Middle frontal gyrus (tissue), 1 donor: ENCODE measurements at regions not wholly inside any gene's neighbourhood (a gene's known extent, or its start where the extent isn't known, plus 50 kb on each side); places are given as distances from the start of the nearest gene placed in this dataset.
"Not testable (repeated sequence)": the region's sequence is repeated elsewhere in the genome, so short reads cannot be mapped to it uniquely, and the experiment has no call there.

Experiments used
- DNase-seq: peaks from one replicate; pipeline ENCODE4 v3.0.0-alpha.2; 2015; ENCODE audit warnings: low spot score; ENCODE audit errors: extremely low spot score

DNA sequence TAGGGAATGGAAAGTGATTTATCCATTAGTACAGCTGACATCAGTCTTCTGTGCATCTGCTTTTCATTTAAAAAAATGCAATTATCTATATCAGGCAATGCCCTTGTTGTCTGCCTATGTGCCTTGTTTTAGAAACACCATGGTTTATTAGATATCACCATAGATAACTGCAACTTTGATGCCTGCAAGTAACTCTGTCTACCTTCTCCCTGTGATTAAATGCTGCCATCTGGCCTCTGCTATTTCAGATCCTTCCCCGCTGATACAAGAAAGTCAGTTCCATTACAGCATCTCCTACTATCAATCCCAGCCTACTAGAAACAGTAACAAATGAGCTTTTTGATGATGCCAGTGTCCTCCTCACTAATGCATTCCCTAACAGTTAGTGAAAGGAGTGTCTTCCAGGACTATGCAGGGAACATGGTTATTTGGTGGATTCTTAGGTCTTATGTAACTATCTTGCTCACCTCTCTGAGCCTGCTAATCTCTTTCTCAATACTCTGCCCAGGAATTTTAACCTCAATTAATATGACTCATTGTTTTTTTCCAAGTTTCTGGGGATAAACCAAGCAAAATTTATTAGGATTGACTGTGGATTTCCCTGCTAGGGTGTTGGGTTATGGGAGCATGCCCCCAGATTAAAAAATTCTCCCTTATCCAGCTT lies 444.9 kb downstream of the RAPGEF2 start:
- DNase-seq = no peak

DNA sequence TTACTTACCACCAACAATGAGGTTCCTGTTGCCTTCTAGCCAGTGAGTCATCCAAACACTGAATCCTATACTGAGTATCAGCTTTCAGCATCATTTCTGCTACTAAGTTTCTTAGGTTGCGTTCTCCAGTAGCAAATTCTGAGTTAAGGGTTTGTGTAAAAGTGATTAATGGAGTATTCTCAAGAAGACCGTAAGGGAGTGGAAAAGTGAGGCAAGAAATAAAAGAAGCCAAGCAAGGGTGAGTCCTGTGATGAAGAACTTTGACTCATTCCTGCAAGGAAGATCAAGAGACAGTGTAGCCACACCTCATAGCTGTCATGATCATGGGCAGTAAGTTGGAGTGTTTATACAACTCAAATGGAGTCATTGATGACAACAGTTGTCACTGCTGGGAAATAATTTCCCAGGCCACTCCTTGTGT lies 446.2 kb downstream of the RAPGEF2 start:
- DNase-seq = no peak

DNA sequence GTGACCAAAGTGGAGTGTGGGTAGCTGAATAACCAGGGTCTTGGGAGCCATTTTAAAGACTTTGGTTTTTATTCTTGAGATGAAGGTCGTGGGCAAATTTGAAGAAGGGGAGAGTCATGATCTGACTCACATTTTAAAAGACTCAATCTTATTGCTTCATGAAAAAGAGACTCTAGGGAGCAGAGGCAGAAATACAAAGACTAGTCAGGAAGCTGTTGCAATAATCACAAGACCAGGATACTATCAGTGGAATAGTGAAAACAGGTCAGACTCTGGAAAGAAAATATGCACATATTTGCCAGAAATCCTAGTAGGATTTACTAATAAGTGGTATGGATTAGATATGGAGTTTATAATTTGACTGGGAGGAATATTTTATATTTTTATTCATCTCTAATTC lies 448.4 kb downstream of the RAPGEF2 start:
- no peak for DNase-seq

DNA sequence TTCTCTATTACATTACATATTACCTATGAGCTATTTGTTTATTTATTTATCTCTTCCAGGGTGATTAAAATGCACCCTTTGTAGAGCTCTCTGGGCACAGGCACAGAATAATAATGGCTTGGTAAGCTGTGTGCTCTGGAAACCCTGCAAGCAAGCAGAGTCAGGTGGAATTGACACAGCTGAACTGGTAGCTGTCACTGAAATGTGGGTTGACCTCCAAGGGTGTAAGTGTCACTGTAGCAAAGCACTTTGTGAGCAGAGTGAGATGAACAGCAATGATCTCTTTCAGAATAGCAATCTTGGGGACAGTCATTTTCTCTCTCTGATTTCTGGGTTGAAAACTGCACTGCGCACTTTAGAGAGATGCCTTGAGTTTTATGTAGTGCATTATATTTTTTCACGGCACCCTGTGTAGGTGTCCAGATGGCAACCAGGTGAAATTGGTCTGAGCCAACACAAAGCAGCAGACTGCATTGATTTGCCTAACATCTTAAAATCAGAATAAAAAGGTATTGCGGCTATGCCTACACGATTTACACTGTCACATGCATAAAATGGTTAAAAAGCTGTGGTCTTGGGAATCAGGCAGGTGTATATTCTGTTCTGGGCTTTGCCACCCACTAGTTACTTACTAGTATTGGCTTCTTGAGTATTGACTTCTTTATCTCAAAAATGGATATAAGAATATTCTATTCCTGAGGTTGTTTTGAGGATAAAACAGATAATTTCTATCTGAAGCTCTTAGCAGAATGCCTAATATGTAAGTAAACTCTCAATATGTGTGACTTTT lies 450.3 kb downstream of the RAPGEF2 start:
- DNase-seq = no peak

DNA sequence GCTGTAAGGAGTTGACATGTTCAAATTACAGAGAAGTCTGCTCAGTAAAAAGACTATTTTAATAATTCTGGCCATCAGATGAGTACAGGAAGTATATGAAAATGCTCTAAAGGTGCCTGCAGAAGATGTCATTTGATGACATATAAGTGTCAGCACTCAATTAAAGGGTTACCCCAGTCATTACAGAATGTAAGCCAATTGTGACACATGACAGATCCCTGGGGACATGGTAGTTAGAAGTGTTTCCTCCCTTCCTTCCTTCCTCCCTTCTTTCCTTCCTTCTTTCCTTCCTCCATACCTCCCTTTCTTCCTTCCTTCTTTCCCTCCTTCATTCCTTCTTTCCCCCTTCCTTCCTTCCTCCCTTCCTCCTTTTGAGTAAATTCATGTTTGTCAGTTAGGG lies 453.0 kb downstream of the RAPGEF2 start:
- DNase-seq = no peak

DNA sequence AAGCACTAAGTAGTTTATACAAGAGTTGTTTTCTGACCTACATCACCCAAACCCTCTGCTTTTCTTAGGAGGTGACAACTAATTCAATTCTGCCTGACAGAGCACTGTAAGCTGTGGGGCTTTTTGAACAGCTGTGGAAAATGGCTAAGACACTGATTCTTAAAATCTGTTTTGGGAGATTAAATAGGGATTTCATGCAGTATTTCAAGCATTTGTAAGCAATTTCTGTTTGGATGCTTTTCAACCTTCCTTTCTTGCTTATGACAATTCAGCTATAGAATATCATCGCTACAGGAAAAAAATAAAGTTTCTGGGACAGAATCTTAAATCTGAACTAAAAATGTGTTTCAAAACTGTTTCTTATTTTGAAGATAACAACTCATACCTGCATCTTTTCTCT lies 459.5 kb downstream of the RAPGEF2 start:
- DNase-seq = no peak

DNA sequence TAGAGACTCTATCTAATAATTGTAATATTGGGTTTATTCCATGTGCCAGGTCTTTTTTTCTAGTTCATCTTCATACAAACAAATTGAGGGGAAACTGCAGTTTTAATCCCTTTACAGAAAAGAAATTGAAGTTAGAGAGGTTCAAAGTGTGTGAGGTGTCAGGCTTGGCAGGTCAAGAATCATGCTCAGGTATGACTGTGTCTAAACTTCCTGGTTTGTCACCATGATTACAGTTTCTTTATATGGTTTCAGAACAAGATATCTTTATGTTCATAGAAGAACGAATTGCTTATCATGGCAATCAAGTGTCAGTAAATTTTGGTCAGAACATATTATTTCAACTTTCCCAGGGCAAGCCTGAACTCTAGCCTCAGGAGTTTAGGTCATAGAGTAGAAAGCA lies 460.4 kb downstream of the RAPGEF2 start:
- DNase-seq = no peak

DNA sequence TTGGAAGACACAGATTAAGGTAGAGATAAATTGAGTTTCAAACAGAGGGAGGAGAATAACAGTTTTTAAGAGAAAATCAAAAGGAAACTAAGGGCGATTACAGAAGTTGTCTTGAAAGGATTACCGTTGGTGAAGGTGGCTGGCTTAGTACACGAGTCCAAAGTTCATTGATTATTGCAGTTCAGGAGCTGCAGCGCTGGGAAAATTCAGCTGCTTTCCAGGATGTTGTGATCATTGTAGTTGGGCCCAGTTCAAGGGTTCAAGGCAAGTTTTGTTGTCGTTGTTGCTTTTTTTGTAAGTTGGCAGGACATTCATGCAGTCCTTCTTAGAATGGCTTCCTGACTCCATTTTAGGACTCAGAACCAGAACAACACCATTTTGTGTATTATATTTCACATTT lies 461.7 kb downstream of the RAPGEF2 start:
- DNase-seq = no peak

DNA sequence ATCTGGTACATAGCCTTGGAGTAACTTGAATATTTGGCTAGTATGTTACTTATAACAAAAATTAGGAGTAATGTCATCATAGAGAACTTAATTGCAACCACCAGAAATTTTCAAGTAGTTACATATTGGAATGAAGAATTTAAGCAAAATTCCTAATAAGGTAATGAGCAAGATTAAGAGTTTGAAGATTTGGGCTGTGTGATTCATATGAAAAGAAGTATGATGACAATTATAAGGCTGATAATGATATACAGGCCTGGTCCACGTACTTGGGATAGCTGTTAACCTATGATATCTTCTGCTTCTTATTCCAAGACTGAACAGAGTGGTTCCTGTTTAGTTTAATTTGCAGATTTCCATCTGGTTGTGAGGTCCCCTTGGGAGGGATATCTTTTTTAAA lies 463.9 kb downstream of the RAPGEF2 start:
- DNase-seq = no peak

DNA sequence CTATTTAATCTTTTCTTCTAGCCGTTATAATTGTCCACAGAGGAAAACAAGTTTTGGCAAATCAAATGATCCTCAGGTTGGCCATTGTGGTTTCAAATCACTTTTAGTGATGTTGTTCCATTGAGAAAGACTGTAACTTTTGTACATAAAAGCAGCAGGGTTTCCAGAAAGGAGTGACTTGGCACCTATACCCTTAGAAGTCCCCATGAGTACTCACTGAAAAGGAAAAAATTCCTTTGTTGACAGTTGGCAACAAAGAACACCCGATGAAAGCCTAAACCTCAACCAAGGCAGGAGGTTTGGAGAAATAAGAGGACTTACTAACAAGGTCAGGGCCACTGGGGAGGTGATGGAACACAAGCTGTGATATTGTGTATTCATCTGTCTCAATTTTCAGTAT lies 474.4 kb downstream of the RAPGEF2 start:
- no peak for DNase-seq

DNA sequence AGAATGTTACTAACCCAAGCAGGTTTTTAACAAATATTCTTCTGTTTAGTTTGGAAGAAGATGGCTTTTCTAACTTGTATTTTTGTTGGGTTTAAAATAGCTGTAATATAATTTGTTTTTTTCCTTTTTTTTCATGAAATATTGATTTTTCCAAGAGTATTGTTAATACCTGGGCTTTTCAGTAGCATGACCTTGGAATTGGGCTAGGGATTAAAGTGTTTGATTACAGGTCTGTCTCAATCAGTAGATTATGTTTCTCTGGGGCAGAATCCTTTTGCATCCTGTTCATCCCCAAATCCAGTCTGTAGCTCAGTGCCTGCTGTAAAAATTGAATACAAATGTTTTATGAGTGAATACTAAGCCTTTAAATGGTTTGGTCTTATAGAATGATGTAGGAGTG lies 479.8 kb downstream of the RAPGEF2 start:
- no peak for DNase-seq

DNA sequence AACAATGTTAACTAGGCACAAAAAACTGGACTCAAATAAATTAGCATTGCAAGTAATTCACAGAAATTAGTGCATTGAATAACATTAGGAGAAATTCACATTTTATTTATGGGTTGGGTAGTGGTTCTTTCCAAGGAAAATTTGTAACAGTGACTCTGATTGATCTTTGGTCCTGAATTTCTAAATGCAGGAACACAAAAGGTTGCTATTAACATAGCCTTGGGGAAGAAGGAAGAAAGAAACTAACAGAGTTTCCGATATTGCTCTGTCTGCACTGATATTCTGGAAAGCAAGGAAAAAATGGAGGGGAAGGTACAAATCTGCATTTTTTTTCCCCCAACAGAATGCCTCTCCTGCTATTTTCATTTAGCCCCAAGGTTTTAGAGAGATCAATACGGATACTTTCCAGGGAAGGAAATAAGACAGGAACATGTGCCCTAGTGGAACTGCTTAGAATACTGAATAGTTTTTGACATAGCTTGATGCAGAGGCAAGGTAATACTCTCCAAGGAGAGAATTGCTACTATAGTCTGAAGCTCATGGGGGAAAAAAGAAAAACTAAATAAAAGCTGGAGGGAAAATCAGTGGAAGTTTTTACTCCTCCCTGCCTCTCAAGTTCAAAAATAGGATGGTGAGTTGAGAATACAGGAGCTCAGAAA lies 490.1 kb downstream of the RAPGEF2 start:
- DNase-seq = no peak

DNA sequence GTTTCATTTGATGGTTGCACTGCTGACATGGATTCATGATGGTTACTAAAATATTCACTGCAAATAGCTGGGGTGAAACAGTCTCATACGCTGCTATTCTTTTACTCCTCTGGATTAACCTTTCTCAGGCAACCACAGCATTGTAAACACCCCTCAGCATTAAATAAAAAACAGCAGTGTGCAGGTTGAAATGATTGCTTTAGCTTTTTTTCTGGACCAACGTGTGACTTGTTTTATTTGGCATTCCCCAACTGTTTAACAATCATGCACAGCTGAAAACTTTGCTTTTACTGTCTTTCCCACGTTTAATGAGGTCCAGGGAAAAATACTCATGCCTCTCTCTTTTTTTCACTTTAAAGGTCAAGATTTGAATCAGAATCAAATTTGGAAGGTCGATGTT lies 490.8 kb downstream of the RAPGEF2 start:
- no peak for DNase-seq

DNA sequence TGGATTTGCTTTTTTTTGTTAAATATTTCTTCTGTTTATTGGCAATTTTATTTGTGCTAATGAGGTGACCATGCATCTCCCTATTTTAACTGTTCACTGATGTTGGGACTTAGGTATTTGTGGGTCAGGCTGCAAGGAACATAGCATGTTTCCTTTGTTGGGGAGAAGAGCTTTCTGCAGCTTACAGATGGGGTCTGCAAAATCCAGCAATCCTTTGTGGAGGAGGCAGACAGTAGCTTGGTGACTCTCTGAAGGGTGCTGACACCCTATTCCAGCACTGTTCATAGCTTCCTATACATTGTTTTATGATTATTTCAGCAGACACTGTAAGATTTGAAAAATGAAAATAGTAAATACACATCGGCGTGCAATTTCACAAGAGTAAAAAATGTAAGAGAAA lies 491.7 kb downstream of the RAPGEF2 start:
- DNase-seq = no peak

DNA sequence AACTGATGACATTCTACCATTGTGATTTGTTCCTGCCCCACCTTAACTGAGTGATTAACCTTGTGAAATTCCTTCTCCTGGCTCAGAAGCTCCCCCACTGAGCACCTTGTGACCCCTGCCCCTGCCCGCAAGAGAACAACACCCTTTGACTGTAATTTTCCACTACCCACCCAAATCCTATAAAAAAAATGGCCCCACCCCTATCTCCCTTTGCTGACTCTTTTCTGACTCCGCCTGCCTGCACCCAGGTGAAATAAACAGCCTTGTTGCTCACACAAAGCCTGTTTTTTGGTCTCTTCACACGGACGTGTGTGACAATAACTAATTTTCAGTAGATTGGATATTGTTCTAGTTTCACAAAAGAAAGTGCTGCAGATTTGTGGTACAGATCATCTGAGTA lies 492.2 kb downstream of the RAPGEF2 start:
- DNase-seq = not testable (repeated sequence)

DNA sequence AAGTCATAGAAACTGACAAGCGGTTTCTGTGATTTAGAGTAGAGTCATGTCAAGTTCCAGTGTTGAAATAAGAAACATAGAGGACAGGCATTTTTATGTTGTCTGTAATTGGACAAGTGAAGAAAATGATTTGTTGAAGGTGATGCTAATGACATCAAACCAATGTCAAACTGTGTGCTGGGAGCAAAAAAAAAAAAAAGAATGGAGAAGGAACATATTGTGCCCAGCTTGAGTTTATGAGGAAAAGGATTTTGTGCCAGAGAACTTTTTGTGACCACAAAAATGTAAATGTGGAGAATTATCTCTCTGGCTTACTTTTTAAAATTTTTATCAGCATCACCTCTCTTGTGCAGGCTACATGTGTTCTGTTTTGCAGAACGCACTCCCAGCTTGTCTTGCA lies 495.7 kb downstream of the RAPGEF2 start:
- DNase-seq = no peak

DNA sequence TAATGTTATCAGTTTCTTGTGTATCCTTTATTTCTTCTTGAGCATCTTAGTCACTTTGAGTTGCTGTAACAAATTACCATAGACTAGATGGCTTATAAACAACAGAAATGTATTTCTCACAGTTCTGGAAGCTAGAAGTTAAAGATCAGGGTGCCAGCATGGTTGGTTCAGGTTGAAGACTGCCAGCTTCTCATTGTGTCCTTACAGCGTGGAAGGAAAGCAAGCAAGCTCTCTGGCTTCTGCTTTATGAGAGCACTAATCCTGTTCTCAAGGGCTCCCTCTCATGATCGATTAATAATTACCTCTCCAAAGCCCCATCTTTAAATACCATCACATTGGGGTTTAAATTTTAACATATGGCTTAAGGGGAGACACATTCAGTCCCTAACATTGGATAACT lies 497.2 kb downstream of the RAPGEF2 start:
- no peak for DNase-seq

DNA sequence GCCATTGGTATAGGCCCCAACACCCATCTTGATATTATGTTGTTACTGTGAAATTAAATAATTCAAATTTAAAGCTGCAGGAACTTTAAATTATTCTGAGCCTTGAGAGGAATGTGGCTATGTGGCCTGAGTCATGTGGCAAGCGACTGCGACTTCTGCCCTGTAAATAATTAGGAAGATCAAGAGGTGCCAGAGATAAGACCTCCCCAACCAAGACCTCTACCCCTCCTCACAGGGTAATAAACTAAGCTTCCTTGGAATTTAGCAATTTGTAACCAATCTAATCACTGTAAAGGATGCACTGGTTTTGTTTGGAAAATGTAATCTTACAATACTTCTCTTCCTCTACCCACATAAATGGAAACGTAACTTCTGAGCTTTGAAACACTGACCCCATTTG lies 501.9 kb downstream of the RAPGEF2 start:
- no peak for DNase-seq

DNA sequence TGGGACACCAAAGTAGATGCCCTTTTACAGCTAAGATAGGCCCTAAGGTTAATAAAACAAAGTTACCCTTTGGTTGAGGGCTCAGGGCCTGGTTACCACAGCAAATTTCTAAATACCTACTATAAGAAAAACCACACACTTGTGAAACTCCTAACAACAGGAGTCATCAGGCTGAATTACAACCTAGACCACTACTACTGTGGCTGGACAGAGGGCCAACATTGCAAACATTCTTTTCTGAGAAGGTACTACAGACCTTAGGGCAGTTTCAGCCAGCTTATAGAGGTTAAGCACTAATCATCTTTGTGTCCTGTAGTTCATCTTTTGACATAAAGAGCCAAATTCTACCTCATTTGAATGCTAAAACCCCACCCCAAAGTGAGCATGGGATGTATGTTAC lies 504.0 kb downstream of the RAPGEF2 start:
- no peak for DNase-seq

DNA sequence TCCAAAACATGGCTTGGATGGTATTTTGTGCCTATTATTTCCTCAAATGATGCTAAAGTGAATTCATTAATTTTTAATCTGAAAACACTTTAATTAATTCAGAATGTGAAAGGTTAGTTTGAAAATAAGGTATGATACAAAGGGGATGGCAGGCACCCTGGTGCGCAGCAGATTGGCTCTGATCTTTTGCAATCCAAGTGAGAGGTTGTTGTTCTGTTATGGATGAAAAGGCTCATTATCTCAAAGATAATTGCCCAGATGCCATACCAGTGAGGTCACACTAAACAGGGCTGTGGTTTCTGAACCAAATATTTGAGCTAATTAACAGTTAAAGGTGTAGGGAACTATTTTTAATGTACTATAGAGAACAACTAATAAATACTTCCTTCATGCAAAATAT lies 504.9 kb downstream of the RAPGEF2 start:
- no peak for DNase-seq

DNA sequence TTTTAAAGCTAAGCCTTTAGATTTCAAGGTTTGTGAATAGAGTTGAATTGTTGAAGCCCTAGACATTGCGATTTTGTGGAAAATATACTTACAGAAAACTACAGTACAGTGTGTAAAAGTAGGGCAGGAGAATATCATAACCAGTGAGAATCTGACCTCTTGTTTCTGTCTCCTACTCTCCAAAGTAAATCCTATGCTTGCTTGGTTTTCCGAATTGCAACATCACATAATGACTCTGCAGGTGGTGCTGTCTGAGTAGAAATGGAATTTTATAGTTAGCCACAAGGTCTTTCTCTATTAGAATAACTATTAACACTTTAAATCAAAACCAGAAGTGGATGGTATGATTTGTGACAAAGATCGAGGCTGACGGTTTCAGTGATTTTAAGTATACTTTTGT lies 505.6 kb downstream of the RAPGEF2 start:
- no peak for DNase-seq

DNA sequence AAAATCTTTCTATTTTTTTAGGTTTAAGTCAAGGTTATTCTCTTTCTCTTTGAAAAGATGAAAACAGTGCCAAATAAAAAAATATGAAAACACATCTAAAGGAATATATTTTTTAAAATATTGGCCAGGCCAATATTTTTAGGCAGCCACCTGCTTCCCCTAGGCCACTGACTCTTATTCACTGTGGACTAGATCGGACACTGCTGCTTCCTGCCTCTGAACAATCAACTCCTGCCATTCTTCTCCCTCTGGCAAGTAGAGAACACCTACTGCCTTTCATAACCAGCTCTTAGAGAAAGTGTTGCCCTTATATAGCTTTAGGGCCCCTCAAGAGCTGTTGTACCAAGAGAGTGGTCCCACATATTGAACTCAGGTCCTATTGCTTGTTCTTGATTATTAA lies 529.2 kb downstream of the RAPGEF2 start:
- DNase-seq = no peak
